HG03439 (cell line): ENCODE measurements at regions not wholly inside any gene's neighbourhood (a gene's known extent, or its start where the extent isn't known, plus 50 kb on each side); places are given as distances from the start of the nearest gene placed in this dataset.

Experiments
- ATAC-seq: cut with Tn5 transposase; IDR thresholded peaks from one replicate; pipeline ENCODE4 v1.9.1; 2021; ENCODE audit warnings: mild to moderate bottlenecking, moderate library complexity; ENCODE audit not compliant: unreplicated experiment

GRCh38 chr12:4030929-4031702 is 157.9 kb upstream of the PARP11 start:
- no peak for ATAC-seq

GRCh38 chr12:4027412-4027811 is 154.2 kb upstream of the PARP11 start:
- no peak for ATAC-seq

GRCh38 chr12:4026517-4026916 is 153.3 kb upstream of the PARP11 start:
- no peak for ATAC-seq

- ATAC-seq, result no peak
Observed at GRCh38 chr12:4026020-4026358, 152.8 kb upstream of the PARP11 start.

GRCh38 chr12:4025181-4026019 is 152.2 kb upstream of the PARP11 start:
- ATAC-seq, result no peak

GRCh38 chr12:4024701-4025100 is 151.5 kb upstream of the PARP11 start:
- ATAC-seq, result no peak

GRCh38 chr12:4015225-4016091 is 142.3 kb upstream of the PARP11 start:
- no peak for ATAC-seq

- no peak for ATAC-seq
Observed at GRCh38 chr12:4014858-4015224, 141.6 kb upstream of the PARP11 start.

GRCh38 chr12:4014444-4014843 is 141.2 kb upstream of the PARP11 start:
- ATAC-seq, result no peak

GRCh38 chr12:4012977-4013968 is 140.1 kb upstream of the PARP11 start:
- ATAC-seq, result no peak

- no peak for ATAC-seq
Observed at GRCh38 chr12:4012073-4012472, 138.9 kb upstream of the PARP11 start.

GRCh38 chr12:4011597-4011996 is 138.4 kb upstream of the PARP11 start:
- ATAC-seq, result no peak

GRCh38 chr12:4009979-4010704 is 136.9 kb upstream of the PARP11 start:
- no peak for ATAC-seq

GRCh38 chr12:4006743-4007142 is 133.5 kb upstream of the PARP11 start:
- ATAC-seq, result no peak

GRCh38 chr12:4005851-4006430 is 132.7 kb upstream of the PARP11 start:
- ATAC-seq, result no peak

GRCh38 chr12:4003576-4003975 is 130.4 kb upstream of the PARP11 start:
- no peak for ATAC-seq

GRCh38 chr12:4002601-4003000 is 129.4 kb upstream of the PARP11 start:
- ATAC-seq, result no peak

- no peak for ATAC-seq
Observed at GRCh38 chr12:4001841-4002240, 128.6 kb upstream of the PARP11 start.

GRCh38 chr12:4001031-4001430 is 127.8 kb upstream of the PARP11 start:
- ATAC-seq, result no peak
